SK-N-SH (cell line): ENCODE measurements at regions not wholly inside any gene's neighbourhood (a gene's known extent, or its start where the extent isn't known, plus 50 kb on each side); places are given as distances from the start of the nearest gene placed in this dataset.

Experiments used
- CTCF ChIA-PET: fragments of 300-600, 350-600 bp; formaldehyde crosslinking; extraction: SDS; loops from one replicate; lab custom pipeline; 2021; lab: Yijun Ruan, JAX
- POLR2A ChIA-PET: fragments of 350-600 bp; sonication (Branson Sonifier 250); formaldehyde crosslinking; extraction: SDS; loops from one replicate; lab custom pipeline; 2020; ENCODE audit warnings: antibody characterized with exemption, inconsistent platforms; lab: Yijun Ruan, JAX
- DNase-seq: peaks from one replicate; pipeline ENCODE4 v3.0.0; 2012
- H2AFZ ChIP-seq: fragments of 200-600 bp; sonication (generic); 2 replicates; pipeline ENCODE4 v1.8.1; 2016; ENCODE audit warnings: antibody characterized with exemption, mild to moderate bottlenecking, low read depth
- H3F3A ChIP-seq: fragments of 200-600 bp; sonication (generic); replicated peaks from 2 replicates; pipeline ENCODE3; 2016; ENCODE audit warnings: antibody characterized with exemption, mild to moderate bottlenecking; ENCODE audit not compliant: insufficient read depth
- H3K27ac ChIP-seq, 2 experiments: fragments of 200-500 bp in 1 of 2; fragments of 200-600 bp in 1 of 2; sonication (Bioruptor generic) in 1 of 2; sonication (generic), shearing (Covaris generic) in 1 of 2; 2 replicates each; pipeline versions ENCODE4 v1.5.1 to v1.6.1; 2014 to 2016; ENCODE audit warnings: low read depth in 2 of 2, inconsistent platforms in 1 of 2, low read length in 1 of 2, mild to moderate bottlenecking in 1 of 2, mixed read lengths in 1 of 2
- H3K27me3 ChIP-seq: fragments of 200-600 bp; sonication (generic), shearing (Covaris generic); 2 replicates; pipeline ENCODE4 v1.6.1; 2016; ENCODE audit warnings: mixed run types; ENCODE audit not compliant: insufficient read depth
- H3K36me3 ChIP-seq, 2 experiments: fragments of 200-500 bp in 1 of 2; fragments of 200-600 bp in 1 of 2; sonication (Bioruptor generic) in 1 of 2; sonication (generic) in 1 of 2; replicated peaks in 1 of 2; 2 replicates each; pipeline versions ENCODE3 to v1.5.1; 2014 to 2016; ENCODE audit warnings: low read length in 1 of 2, mild to moderate bottlenecking in 1 of 2; ENCODE audit not compliant: insufficient read depth in 2 of 2, control insufficient read depth in 1 of 2
- H3K4me1 ChIP-seq, 2 experiments: fragments of 200-500 bp in 1 of 2; fragments of 200-600 bp in 1 of 2; sonication (Bioruptor generic) in 1 of 2; sonication (generic), shearing (Covaris generic) in 1 of 2; 2 replicates each; pipeline versions ENCODE4 v1.5.1 to v1.6.1; 2014 to 2016; ENCODE audit warnings: low read depth in 1 of 2, low read length in 1 of 2, mixed run types in 1 of 2; ENCODE audit not compliant: insufficient read depth in 2 of 2, control insufficient read depth in 1 of 2
- H3K4me2 ChIP-seq: fragments of 200-600 bp; sonication (generic), shearing (Covaris generic); 2 replicates; pipeline ENCODE4 v1.6.1; 2017; ENCODE audit warnings: mixed run types
- H3K4me3 ChIP-seq, 2 experiments: fragments of 200-500 bp in 1 of 2; fragments of 200-600 bp in 1 of 2; sonication (Bioruptor generic) in 1 of 2; sonication (generic), shearing (Covaris generic) in 1 of 2; 2 replicates each; pipeline versions ENCODE4 v1.5.1 to v1.8.1; 2014 to 2016; ENCODE audit warnings: low read depth in 2 of 2, inconsistent platforms in 1 of 2, low read length in 1 of 2, mild to moderate bottlenecking in 1 of 2, mixed read lengths in 1 of 2, moderate library complexity in 1 of 2
- H3K79me2 ChIP-seq: fragments of 200-600 bp; sonication (generic); 2 replicates; pipeline ENCODE4 v1.8.1; 2017; ENCODE audit warnings: mild to moderate bottlenecking; ENCODE audit not compliant: insufficient read depth
- H3K9ac ChIP-seq: fragments of 200-600 bp; sonication (generic); 2 replicates; pipeline ENCODE4 v1.6.1; 2017; ENCODE audit warnings: mixed run types
- H3K9me2 ChIP-seq: fragments of 200-600 bp; sonication (generic); 2 replicates; pipeline ENCODE4 v1.6.1; 2017; ENCODE audit warnings: mixed run types
- H3K9me3 ChIP-seq: fragments of 200-600 bp; sonication (generic); 2 replicates; pipeline ENCODE4 v1.6.1; 2017; ENCODE audit warnings: mixed run types, mild to moderate bottlenecking, moderate library complexity
- H4K20me1 ChIP-seq: fragments of 200-600 bp; sonication (generic); 2 replicates; pipeline ENCODE4 v1.6.1; 2017; ENCODE audit warnings: mild to moderate bottlenecking, mixed run types; ENCODE audit not compliant: insufficient read depth
- EP300 ChIP-seq, 2 experiments: IDR thresholded peaks; 2 replicates each; pipeline versions ENCODE4 v1.4.0 to v1.6.1; 2012; ENCODE audit warnings: borderline replicate concordance in 1 of 2, low read depth in 1 of 2, low read length in 1 of 2
- FOSL2 ChIP-seq: IDR thresholded peaks from 2 replicates; pipeline ENCODE4 v1.4.0; 2012; ENCODE audit warnings: low read depth, mild to moderate bottlenecking, moderate library complexity, borderline replicate concordance
- FOXJ3 ChIP-seq: sonication (generic); formaldehyde crosslinking; IDR thresholded peaks from 2 replicates; pipeline ENCODE4 v1.5.1; 2020; ENCODE audit warnings: mild to moderate bottlenecking, missing genetic modification reagents
- GATA2 ChIP-seq: sonication (generic); formaldehyde crosslinking; IDR thresholded peaks from 2 replicates; pipeline ENCODE4 v1.5.0; 2020; ENCODE audit warnings: mild to moderate bottlenecking, missing genetic modification reagents
- JUND ChIP-seq: IDR thresholded peaks from 2 replicates; pipeline ENCODE4 v1.4.0; 2012
- MXI1 ChIP-seq: IDR thresholded peaks from 2 replicates; pipeline ENCODE4 v1.6.1; 2012; ENCODE audit warnings: mild to moderate bottlenecking, low read depth, low read length, improper control_type of control experiment
- NRF1 ChIP-seq: IDR thresholded peaks from 2 replicates; pipeline ENCODE4 v1.6.1; 2012; ENCODE audit warnings: low read depth, mild to moderate bottlenecking, low read length
- RCOR1 ChIP-seq: fragments of 150-350 bp; IDR thresholded peaks from 2 replicates; pipeline ENCODE4 v1.6.1; 2017; ENCODE audit warnings: antibody characterized with exemption, low read length
- REST ChIP-seq: IDR thresholded peaks from 2 replicates; pipeline ENCODE4 v1.6.1; 2012; ENCODE audit warnings: mild to moderate bottlenecking, low read depth, low read length, moderate library complexity
- RFX5 ChIP-seq: IDR thresholded peaks from 2 replicates; pipeline ENCODE4 v1.6.1; 2012; ENCODE audit warnings: mild to moderate bottlenecking, improper control_type of control experiment, low read length
- RXRA ChIP-seq: IDR thresholded peaks from 2 replicates; pipeline ENCODE4 v1.4.0; 2012; ENCODE audit warnings: low read depth, mild to moderate bottlenecking, borderline replicate concordance
- SIN3A ChIP-seq: IDR thresholded peaks from 2 replicates; pipeline ENCODE4 v1.6.1; 2012; ENCODE audit warnings: low read depth, mild to moderate bottlenecking, low read length, moderate library complexity, borderline replicate concordance
- TCF12 ChIP-seq: IDR thresholded peaks from 2 replicates; pipeline ENCODE4 v1.4.0; 2012
- TEAD4 ChIP-seq: IDR thresholded peaks from 2 replicates; pipeline ENCODE4 v1.4.0; 2012; ENCODE audit warnings: mild to moderate bottlenecking, borderline replicate concordance; ENCODE audit not compliant: insufficient read depth
- WGBS: methylation state at CpG from one replicate; pipeline ENCODE4 v1.1.6; 2017; ENCODE audit warnings: low lambda C conversion rate; 5-methylcytosine and 5-hydroxymethylcytosine counted together
- TF ChIP-seq, protein P1 (sequence below): fragments of 200-600 bp; sonication (generic); IDR thresholded peaks from 2 replicates; pipeline ENCODE4 v1.6.1; 2017; ENCODE audit warnings: antibody characterized with exemption, mild to moderate bottlenecking, moderate library complexity
- TF ChIP-seq, protein P2 (sequence below): fragments of 150-350 bp; IDR thresholded peaks from 2 replicates; pipeline ENCODE4 v1.6.1; 2016; ENCODE audit warnings: mild to moderate bottlenecking, low read depth, low read length
- TF ChIP-seq, protein P3 (sequence below): IDR thresholded peaks from 2 replicates; pipeline ENCODE4 v1.4.0; 2012; ENCODE audit warnings: low read depth

- no peaks in the 10 kb centered on the region for H3K9me3 ChIP-seq
- CTCF ChIA-PET, result no interaction called here
- POLR2A ChIA-PET, result no interaction called here
- no peaks in the 10 kb centered on the region for H3K79me2 ChIP-seq
- 0% methylated on average over 3 of the region's 3 CpGs for WGBS
- no peak overlapping the region for H2AFZ ChIP-seq
- no peaks in the 10 kb centered on the region for H3K9me2 ChIP-seq
- H4K20me1 ChIP-seq, result no peaks in the 10 kb centered on the region
- H3K4me3 ChIP-seq, result no peak overlapping the region
- no peaks in the 10 kb centered on the region for H3K27me3 ChIP-seq
- H3K4me1 ChIP-seq, result no peaks in the 10 kb centered on the region
- TF ChIP-seq, protein P1, sequence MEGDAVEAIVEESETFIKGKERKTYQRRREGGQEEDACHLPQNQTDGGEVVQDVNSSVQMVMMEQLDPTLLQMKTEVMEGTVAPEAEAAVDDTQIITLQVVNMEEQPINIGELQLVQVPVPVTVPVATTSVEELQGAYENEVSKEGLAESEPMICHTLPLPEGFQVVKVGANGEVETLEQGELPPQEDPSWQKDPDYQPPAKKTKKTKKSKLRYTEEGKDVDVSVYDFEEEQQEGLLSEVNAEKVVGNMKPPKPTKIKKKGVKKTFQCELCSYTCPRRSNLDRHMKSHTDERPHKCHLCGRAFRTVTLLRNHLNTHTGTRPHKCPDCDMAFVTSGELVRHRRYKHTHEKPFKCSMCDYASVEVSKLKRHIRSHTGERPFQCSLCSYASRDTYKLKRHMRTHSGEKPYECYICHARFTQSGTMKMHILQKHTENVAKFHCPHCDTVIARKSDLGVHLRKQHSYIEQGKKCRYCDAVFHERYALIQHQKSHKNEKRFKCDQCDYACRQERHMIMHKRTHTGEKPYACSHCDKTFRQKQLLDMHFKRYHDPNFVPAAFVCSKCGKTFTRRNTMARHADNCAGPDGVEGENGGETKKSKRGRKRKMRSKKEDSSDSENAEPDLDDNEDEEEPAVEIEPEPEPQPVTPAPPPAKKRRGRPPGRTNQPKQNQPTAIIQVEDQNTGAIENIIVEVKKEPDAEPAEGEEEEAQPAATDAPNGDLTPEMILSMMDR, result no peak
- TF ChIP-seq, protein P2, sequence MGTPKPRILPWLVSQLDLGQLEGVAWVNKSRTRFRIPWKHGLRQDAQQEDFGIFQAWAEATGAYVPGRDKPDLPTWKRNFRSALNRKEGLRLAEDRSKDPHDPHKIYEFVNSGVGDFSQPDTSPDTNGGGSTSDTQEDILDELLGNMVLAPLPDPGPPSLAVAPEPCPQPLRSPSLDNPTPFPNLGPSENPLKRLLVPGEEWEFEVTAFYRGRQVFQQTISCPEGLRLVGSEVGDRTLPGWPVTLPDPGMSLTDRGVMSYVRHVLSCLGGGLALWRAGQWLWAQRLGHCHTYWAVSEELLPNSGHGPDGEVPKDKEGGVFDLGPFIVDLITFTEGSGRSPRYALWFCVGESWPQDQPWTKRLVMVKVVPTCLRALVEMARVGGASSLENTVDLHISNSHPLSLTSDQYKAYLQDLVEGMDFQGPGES, result no peak
- TF ChIP-seq REST, result no peak
- no peak for TF ChIP-seq RXRA
- TF ChIP-seq MXI1, result no peak
- H3F3A ChIP-seq, result no peaks in the 10 kb centered on the region
- no peak for DNase-seq
- no peak overlapping the region for H3K9ac ChIP-seq
- no peaks in the 10 kb centered on the region for H3K36me3 ChIP-seq
- H3K27ac ChIP-seq, result no peak overlapping the region
- no peak overlapping the region for H3K4me2 ChIP-seq
Observed at GRCh38 chr2:221077799-221078198, 494.3 kb downstream of the EPHA4 start.

GRCh38 chr2:221085341-221085900 lies 486.7 kb downstream of the EPHA4 start:
- 19% methylated on average over 1 of the region's 1 CpG for WGBS
- ChIA-PET CTCF (no interaction called here), POLR2A (no interaction called here)
- TF ChIP-seq, protein P3, sequence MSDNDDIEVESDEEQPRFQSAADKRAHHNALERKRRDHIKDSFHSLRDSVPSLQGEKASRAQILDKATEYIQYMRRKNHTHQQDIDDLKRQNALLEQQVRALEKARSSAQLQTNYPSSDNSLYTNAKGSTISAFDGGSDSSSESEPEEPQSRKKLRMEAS, result no peak
- no peak for TF ChIP-seq RCOR1
- no peak for TF ChIP-seq RXRA
- TF ChIP-seq NRF1, result no peak
- no peak for TF ChIP-seq RFX5
- TF ChIP-seq FOSL2, result no peak
- TF ChIP-seq EP300 (IDR thresholded peaks at IDR 0.05; ENCODE audit: borderline replicate concordance in 1 of 2, low read depth in 1 of 2, low read length in 1 of 2), result no peak
- TF ChIP-seq JUND, result no peak
- TF ChIP-seq TEAD4, result no peak
- TF ChIP-seq GATA2 (CRISPR knock-in tag), result no peak
- no peak for TF ChIP-seq FOXJ3 (CRISPR knock-in tag)
- TF ChIP-seq SIN3A, result no peak
- no peak for TF ChIP-seq REST
- no peak for TF ChIP-seq TCF12

More at GRCh38 chr2:221085341-221085900, 486.7 kb downstream of the EPHA4 start:
- no peaks in the 10 kb centered on the region for H4K20me1 ChIP-seq
- no peak overlapping the region for H3K4me3 ChIP-seq
- H3K4me2 ChIP-seq, result no peak overlapping the region
- H3F3A ChIP-seq, result no peaks in the 10 kb centered on the region
- no peak overlapping the region for H3K9ac ChIP-seq
- H3K9me3 ChIP-seq, result no peaks in the 10 kb centered on the region
- H3K27ac ChIP-seq, result no peak overlapping the region
- H3K36me3 ChIP-seq, result no peaks in the 10 kb centered on the region
- no peak overlapping the region for H2AFZ ChIP-seq
- H3K27me3 ChIP-seq, result no peaks in the 10 kb centered on the region
- H3K9me2 ChIP-seq, result no peaks in the 10 kb centered on the region
- no peaks in the 10 kb centered on the region for H3K4me1 ChIP-seq
- no peaks in the 10 kb centered on the region for H3K79me2 ChIP-seq
- no peak for DNase-seq
